GM19324 (cell line): ENCODE measurements at regions not wholly inside any gene's neighbourhood (a gene's known extent, or its start where the extent isn't known, plus 50 kb on each side); places are given as distances from the start of the nearest gene placed in this dataset.

Experiments
- ATAC-seq: cut with Tn5 transposase; IDR thresholded peaks from one replicate; pipeline ENCODE4 v1.9.1; 2021; ENCODE audit warnings: mild to moderate bottlenecking, moderate library complexity; ENCODE audit not compliant: unreplicated experiment, low FRiP score

DNA sequence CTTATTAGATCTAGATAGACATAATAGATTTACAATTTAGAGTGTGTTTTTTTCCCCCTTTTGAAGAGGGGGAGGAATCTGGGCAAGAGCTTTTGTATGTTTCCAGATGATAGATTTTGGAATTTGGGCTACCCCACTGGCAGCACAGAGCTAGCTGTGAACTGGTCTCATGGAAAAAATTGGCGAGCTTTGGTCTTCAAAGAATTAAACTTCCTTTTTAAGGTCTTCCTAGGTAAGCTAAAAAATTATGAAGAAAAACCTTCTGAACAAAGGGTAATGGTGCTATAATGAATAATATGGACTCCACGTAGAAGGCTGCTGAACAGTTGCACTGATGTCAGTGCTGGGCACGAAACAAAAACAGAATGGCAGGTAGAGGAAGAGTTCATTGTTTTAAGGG, 109.3 kb downstream of the ZIC5 start:
- no peak for ATAC-seq

- ATAC-seq, result no peak
Measured at GRCh38 chr13:99861771-99862170, 109.8 kb downstream of the ZIC5 start.

DNA sequence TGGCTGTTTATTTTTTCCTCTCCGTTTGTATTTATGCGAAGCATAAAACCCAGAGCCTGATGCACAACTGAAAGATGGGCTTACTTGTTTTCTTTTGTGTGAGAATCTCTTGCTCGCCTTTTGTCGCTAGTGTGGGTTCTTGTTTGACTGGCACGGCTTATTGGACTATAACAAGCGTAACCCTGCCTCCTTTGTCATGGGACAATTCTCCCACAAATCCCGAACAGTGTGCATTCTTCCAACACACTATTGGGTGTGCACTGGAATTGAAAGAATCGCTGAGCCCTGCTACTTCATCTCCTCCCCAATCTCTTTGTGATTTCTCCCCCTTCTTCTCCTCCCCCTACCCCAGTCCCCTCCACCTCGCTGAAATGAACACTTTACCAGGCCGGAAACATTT, 110.8 kb downstream of the ZIC5 start:
- no peak for ATAC-seq

DNA sequence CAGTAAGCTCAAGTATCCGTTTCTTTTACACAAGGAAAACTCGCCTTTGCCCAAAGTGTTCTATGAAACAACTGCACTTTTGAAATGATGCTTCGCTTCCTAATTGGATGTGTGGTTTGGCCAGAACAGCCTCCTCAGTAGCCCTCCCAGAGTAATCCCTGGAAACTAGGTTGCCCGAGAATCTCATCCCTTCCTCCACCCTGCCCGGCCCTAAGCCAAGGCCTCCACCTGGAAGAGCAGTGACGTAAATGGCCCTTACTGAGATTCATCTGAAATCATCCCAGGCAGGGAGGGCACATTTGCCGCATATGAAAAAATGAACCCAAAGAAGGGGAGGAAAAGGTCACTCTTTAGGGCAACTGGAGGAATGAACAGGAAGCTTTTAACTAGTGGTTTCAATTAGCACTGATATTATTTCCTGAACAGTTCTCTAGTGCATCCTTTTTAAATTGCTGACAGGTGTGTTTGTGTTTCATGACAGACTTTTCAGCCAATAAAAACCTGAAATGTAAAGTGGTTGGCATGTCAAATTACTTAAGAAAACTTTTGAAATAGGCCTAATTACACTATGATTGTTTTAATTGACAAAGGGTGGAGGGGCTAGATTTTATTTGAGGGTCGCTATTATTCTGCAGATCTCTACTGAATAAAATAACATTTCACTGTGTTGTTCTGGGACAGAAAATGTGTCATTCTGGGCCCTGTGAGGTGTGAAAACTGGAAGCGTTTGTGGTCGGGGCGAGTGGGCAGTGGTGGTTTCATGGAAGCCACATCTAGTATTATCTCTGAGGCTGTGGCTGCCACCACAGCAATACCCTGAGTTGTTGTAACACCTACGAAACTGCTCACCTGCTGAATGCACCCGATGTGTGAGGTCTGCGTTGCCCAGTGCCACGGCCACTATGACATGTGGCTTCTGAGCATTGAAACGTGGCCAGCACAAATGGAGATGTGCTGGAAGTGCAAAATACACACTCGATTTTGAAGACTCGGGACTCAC, 112.1 kb downstream of the ZIC5 start:
- no peak for ATAC-seq

GRCh38 chr13:99857738-99858137, 113.8 kb downstream of the ZIC5 start:
- no peak for ATAC-seq

- ATAC-seq, result no peak
Measured at GRCh38 chr13:99855526-99856420, 115.8 kb downstream of the ZIC5 start.

DNA sequence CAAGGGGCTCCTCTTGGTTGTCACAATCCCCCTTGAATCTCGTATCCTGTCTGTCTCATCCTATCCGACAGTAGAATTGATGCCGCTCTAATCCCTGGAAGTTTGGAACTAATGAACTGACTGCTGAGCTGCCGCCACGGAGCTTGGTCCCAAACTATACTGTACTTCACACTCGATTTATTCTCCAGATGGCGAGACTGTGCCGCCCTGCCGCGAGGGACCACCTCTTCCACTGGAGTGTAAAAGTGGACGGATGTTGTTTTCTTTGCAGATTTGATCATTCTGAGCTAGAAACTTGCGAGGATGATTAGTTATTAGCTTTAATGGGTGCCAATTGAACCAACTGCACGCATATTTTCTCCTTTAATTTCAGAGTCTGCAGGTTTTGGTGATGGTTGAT, 117.2 kb downstream of the ZIC5 start:
- ATAC-seq, result no peak

- no peak for ATAC-seq
Measured at GRCh38 chr13:99847318-99847750, 124.2 kb downstream of the ZIC5 start.

GRCh38 chr13:99845161-99845874, 126.2 kb downstream of the ZIC5 start:
- no peak for ATAC-seq

- ATAC-seq, result no peak
Measured at GRCh38 chr13:99844421-99844820, 127.1 kb downstream of the ZIC5 start.

DNA sequence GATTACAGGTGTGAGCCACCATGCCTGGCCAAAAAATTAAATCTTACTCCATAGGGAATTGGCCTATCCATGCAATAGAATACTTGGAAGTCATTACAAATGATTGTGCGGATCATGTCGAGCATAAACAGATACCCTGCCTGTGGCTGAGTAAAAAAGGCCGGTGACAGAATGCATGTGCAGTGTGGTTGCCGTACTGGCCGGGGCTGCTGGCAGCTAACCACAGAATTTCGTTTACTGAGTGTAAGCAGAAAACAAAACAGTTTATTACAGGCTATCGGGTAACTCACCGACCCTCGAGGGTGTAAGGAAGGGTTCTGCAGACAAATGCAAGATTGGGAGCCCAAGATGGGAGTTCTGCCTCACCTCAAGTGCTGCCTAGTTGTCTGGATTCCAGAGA, 127.7 kb downstream of the ZIC5 start:
- ATAC-seq, result no peak

DNA sequence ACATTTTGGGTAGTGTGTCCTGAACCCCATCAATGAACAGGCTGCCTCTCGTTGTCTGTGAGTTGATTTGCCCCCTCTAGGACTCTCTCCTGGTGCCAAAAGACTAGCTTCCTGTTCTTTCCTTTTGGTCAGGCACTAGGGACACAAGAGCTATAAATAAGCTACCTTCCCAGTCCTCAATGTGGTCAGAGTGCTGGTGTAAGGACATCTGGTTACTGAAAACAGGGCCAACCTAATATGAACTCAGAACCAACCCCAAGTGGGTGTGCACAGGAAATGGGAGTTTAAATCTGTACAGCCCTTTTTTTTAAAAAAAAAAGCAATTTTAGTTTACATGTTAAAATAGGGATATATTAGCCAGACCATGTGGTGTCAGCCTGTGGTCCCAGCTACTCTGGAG, 129.2 kb downstream of the ZIC5 start:
- ATAC-seq, result no peak

DNA sequence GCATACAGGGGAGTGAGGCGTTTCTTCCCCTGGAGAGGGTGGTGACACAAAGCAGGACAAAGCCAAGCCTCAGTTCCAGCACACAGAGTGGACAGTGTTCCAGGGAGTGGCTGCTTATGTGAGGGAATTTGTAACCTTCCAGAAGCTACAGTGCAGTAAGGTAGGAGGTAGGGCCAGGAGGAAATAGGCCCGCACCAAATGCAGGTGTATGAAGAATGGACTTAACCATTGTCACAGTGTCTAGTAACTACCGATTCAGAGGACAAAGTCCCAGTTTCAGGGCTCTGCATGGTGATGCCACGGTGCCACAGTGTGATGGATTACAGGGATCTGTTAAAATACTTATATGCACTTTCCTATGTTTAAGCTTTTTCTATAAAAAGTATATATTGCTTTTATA, 135.3 kb downstream of the ZIC5 start:
- ATAC-seq, result no peak

GRCh38 chr13:99835442-99835841, 136.1 kb downstream of the ZIC5 start:
- ATAC-seq, result no peak

DNA sequence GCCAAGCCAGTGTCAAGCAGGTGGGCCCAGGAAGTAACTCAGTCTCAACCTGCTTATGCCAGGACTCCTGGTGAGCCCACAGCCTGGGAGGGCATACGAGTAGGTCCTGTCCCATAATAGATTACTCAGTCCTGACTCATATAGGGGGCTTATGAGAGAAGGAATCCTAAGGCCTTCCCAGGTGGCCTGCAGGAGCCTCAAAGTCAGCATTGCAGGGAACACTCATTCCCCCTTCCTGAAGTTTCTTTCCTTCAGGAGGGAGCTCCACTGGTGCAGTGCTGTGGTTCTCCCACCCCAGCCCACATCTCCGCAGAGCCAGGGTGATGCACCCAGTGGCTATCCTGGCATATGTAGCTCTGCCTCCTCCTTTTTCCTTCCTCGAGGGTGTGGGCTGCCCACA, 137.3 kb downstream of the ZIC5 start:
- ATAC-seq, result no peak

DNA sequence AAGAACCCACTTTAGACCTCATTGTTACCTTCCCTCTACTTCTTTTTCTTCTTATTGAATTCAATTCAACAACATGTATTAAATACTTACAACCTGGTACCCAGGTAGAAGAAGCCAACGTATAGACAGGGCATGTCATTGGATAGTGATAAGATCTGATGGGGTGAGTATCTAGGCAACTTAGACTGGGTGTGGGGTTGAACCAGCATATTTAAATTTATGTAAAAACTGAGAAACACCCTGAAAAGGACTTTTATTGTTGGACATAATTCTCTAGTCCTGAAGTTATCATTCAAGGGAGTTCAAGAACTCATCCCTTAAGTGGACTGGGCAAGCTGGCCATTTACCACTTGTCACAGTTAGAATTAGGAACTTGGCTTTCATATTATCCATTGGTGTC, 139.2 kb downstream of the ZIC5 start:
- no peak for ATAC-seq

- ATAC-seq, result no peak
Measured at GRCh38 chr13:99830931-99831330, 140.6 kb downstream of the ZIC5 start.

DNA sequence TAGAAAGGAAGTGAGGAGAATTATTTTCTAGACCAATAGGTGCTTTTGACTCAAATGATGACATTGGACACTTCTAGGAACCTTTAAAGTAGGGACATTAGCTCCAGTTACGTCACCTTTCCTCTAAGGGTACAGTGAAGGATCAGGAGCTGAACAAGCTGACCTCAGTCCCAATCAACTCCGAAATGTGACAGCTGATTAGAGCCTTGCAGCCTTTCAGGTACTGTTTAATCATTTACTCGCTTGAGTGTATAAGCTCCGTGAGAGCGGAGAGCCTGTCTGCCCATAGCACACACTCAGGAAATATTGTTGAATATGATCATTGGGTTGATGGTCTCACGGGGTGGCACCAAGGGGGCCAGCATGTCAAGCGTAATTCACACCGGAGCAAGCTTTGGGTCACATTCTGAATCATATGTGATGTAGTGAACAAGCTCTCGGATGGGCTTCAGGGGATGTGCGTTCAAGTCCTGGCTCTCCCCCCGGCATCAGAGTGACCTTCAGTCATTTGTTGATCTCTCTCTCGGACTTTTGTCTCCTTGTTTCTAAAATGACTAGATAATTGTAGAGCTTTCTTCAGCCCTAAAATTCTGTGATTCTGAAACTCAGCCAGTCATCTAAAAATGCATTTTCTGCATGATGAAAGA, 141.9 kb downstream of the ZIC5 start:
- no peak for ATAC-seq

DNA sequence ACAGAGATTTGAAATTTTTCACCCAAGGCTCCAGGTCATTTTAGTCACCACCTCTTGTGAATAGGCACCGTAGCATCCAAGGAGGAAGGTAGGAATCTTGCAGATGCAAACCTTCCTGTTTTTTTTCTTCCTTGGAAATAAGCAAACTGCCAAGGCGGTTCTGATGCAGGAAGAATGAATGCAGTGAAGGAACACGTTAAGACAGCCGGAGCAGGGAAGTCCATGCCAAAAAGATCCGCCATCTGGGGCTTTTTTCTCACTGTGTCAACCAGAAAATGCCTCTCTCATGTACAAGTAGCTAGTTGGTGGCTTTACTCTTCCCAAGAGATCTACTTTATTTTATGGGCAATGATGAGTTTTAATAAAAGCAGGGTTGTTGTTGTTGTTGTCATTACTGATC, 142.4 kb downstream of the ZIC5 start:
- ATAC-seq, result no peak

DNA sequence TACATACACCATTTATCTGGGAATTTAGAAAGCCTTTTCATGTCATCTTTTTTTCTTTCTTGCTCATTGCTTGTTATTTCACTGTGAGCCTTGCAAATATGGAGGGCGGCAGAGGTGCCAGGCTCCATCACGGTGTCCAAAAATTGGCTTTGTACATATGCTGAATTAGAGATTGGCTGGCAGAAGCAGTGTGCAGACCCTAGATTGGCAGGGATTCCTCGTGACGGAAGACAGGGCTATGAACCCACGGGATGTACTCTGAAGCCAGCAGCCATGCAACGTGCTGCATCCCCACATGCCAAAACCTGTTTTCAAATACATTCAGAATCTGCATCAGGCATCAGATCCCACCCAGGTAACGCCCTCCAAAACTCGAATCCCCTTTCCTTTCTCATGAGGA, 142.8 kb downstream of the ZIC5 start:
- ATAC-seq, result no peak
